ENCODE measurements at regions not wholly inside any gene's neighbourhood (a gene's known extent, or its start where the extent isn't known, plus 50 kb on each side); places are given as distances from the start of the nearest gene placed in this dataset.

DNA sequence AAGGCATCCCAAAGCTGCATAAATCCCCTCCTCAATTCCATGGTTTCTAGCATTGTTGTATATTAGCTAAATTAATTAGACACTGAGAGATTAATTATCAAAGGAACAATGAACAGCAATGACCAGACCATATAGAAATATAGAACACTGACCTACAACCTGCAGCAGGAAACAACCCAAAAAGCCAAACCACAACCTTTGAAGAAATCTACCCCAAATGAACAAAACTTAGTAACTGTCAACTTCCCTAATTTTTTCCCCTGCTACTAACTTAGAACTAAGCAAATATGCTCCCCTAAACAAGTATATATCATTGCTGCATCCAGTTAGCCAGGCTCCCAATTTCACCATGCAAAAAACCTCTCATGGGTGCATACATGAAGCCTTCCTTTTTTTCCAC is 268.0 kb upstream of the ANO3 start:
- TF ChIP-seq, protein P1, sequence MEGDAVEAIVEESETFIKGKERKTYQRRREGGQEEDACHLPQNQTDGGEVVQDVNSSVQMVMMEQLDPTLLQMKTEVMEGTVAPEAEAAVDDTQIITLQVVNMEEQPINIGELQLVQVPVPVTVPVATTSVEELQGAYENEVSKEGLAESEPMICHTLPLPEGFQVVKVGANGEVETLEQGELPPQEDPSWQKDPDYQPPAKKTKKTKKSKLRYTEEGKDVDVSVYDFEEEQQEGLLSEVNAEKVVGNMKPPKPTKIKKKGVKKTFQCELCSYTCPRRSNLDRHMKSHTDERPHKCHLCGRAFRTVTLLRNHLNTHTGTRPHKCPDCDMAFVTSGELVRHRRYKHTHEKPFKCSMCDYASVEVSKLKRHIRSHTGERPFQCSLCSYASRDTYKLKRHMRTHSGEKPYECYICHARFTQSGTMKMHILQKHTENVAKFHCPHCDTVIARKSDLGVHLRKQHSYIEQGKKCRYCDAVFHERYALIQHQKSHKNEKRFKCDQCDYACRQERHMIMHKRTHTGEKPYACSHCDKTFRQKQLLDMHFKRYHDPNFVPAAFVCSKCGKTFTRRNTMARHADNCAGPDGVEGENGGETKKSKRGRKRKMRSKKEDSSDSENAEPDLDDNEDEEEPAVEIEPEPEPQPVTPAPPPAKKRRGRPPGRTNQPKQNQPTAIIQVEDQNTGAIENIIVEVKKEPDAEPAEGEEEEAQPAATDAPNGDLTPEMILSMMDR (conservative IDR thresholded peaks at IDR 0.05; ENCODE audit: low read depth, low read length) = no peak
- H3K27ac ChIP-seq = no peak overlapping the region

DNA sequence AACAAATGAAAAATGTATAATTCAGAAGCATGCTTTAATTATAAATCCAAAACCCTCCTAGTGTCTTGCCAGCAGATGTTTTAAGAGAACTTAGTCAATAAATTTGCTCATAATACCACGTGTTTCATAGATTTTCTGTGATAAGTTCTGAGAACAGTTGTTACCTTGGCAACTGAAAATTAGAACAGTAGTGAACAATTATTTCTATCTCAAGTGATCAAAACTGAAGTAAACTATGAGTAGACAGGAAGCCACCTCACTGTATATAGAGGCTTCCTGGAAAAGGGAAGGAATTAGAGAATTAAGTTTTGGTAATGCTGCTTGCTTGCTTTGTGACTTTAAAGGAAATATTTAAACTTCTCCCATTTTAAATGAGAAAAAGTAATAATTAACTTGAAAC is 266.0 kb upstream of the ANO3 start:
- H3K27ac ChIP-seq = no peak overlapping the region
- H3K36me3 ChIP-seq (ENCODE audit: insufficient read depth) = no peaks in the 10 kb centered on the region
- no peak overlapping the region for H3K9ac ChIP-seq
- TF ChIP-seq, protein P1 (conservative IDR thresholded peaks at IDR 0.05; ENCODE audit: low read depth, low read length) = no peak
- no peaks in the 10 kb centered on the region for H3K79me2 ChIP-seq (ENCODE audit: insufficient read depth, low read depth)
- H4K20me1 ChIP-seq (ENCODE audit: insufficient read depth) = no peaks in the 10 kb centered on the region
- H3K4me1 ChIP-seq (ENCODE audit: low read depth, poor library complexity, severe bottlenecking) = no peaks in the 10 kb centered on the region
- H3K4me3 ChIP-seq (IDR thresholded peaks at IDR 0.05; ENCODE audit: insufficient read depth, low read depth, low read length) = no peak overlapping the region
- no peaks in the 10 kb centered on the region for H3K27me3 ChIP-seq (ENCODE audit: insufficient read depth, low read depth)
- no peak overlapping the region for H3K4me2 ChIP-seq
- no peak overlapping the region for H2AFZ ChIP-seq (ENCODE audit: low read depth)

More for the DNA sequence above, 268.0 kb upstream of the ANO3 start:
- Histone ChIP-seq H3K36me3 (ENCODE audit: insufficient read depth) (no peaks in the 10 kb centered on the region), H3K27me3 (ENCODE audit: insufficient read depth, low read depth) (no peaks in the 10 kb centered on the region), H3K4me2 (no peak overlapping the region), H4K20me1 (ENCODE audit: insufficient read depth) (no peaks in the 10 kb centered on the region), H3K4me1 (ENCODE audit: low read depth, poor library complexity, severe bottlenecking) (no peaks in the 10 kb centered on the region), H3K9ac (no peak overlapping the region), H2AFZ (ENCODE audit: low read depth) (no peak overlapping the region), H3K79me2 (ENCODE audit: insufficient read depth, low read depth) (no peaks in the 10 kb centered on the region), H3K4me3 (IDR thresholded peaks at IDR 0.05; ENCODE audit: insufficient read depth, low read depth, low read length) (no peak overlapping the region)

DNA sequence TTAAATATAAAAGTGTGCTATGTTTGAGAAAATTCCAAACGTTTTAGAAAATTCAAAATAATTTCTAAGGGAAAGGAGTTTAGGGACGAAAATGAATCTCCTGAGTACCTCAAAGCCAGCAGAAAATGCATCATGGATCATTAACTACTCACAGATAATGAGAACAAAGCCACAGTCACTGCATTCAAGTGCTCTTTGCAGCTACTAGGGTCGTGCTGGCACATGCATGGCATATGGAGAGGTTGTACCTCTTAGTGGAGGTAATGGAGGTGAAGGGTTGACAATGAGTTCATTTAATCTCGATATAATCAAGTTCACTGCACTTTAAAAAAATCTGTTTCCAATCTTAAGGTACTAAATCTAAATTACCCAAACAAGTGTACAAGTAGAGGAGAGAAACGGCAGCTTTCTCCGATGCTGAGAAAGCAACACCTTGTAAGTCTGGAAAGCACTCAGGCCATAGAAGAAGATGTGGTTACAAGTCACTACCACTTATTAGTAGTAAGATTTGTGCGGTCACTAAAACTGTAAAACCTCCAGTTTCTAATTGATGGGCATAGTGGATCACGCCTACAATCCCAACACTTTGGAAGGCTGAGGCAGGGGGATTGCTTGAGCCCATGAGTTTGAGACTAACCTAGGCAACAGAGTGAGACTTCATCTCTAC is 261.1 kb upstream of the ANO3 start:
- H2AFZ ChIP-seq (ENCODE audit: low read depth) = no peak overlapping the region
- H3K27me3 ChIP-seq (ENCODE audit: insufficient read depth, low read depth) = no peaks in the 10 kb centered on the region
- H3K4me3 ChIP-seq (IDR thresholded peaks at IDR 0.05; ENCODE audit: insufficient read depth, low read depth, low read length) = no peak overlapping the region
- H3K36me3 ChIP-seq (ENCODE audit: insufficient read depth) = no peaks in the 10 kb centered on the region
- no peak overlapping the region for H3K27ac ChIP-seq
- H3K4me2 ChIP-seq = no peak overlapping the region
- TF ChIP-seq, protein P1 (conservative IDR thresholded peaks at IDR 0.05; ENCODE audit: low read depth, low read length) = no peak
- no peaks in the 10 kb centered on the region for H4K20me1 ChIP-seq (ENCODE audit: insufficient read depth)
- H3K79me2 ChIP-seq (ENCODE audit: insufficient read depth, low read depth) = no peaks in the 10 kb centered on the region
- H3K9ac ChIP-seq = no peak overlapping the region
- no peaks in the 10 kb centered on the region for H3K4me1 ChIP-seq (ENCODE audit: low read depth, poor library complexity, severe bottlenecking)

DNA sequence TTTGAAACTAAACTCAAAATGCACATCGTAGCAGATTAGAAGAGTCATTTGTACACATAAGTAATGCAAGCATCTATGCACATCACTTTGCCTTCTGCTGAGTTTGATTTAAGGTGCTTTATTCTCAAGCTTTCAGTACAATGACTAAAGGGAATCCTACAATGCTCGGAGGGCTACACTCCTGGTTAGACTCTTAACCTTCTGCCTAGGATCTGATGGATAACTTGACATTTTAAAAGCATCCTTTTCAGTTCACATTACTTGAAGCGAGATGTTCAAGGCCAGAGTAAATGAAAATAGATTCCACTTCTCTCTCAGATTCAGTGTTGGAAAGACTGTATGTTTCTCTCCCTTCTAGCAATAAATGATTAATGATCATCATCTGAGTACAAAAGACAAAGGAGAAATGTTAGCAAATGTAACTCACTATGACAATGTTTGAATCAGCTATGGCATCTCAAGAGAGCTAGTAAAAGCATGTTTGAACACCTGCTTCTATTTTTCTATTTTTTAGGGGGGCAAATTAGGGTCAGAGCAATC is 259.2 kb upstream of the ANO3 start:
- no peak overlapping the region for H3K27ac ChIP-seq
- peaks cover 5% of the 10 kb centered on the region for H3K4me1 ChIP-seq (ENCODE audit: low read depth, poor library complexity, severe bottlenecking)
- H4K20me1 ChIP-seq (ENCODE audit: insufficient read depth) = no peaks in the 10 kb centered on the region
- H3K4me3 ChIP-seq (IDR thresholded peaks at IDR 0.05; ENCODE audit: insufficient read depth, low read depth, low read length) = no peak overlapping the region
- H3K4me2 ChIP-seq = no peak overlapping the region
- H2AFZ ChIP-seq (ENCODE audit: low read depth) = no peak overlapping the region
- TF ChIP-seq, protein P1 (conservative IDR thresholded peaks at IDR 0.05; ENCODE audit: low read depth, low read length) = no peak
- H3K9ac ChIP-seq = no peak overlapping the region
- H3K79me2 ChIP-seq (ENCODE audit: insufficient read depth, low read depth) = no peaks in the 10 kb centered on the region
- no peaks in the 10 kb centered on the region for H3K27me3 ChIP-seq (ENCODE audit: insufficient read depth, low read depth)
- H3K36me3 ChIP-seq (ENCODE audit: insufficient read depth) = no peaks in the 10 kb centered on the region

All from KMS-11 (cell line).